Heart right ventricle (tissue), 16 donors: ENCODE measurements at regions not wholly inside any gene's neighbourhood (a gene's known extent, or its start where the extent isn't known, plus 50 kb on each side); places are given as distances from the start of the nearest gene placed in this dataset.

Source experiments
- ATAC-seq, 8 donors: fragments of 200-7000 bp; cut with Tn5 transposase; one replicate each; pipeline ENCODE4 v1.9.1; 2020; ENCODE audit warnings: mild to moderate bottlenecking in 8 of 8, moderate library complexity in 8 of 8, moderate number of reproducible peaks in 1 of 8
- DNase-seq, 2 donors: peaks; one replicate each; pipeline ENCODE4 v3.0.0-alpha.2; 2020
- H3K27ac ChIP-seq, 10 donors: fragments of 200-600 bp; sonication (generic) in 2 of 10; one replicate each; pipeline versions ENCODE4 v1.5.0 to v1.8.0; 2020 to 2022; ENCODE audit warnings: mild to moderate bottlenecking in 3 of 10
- H3K27me3 ChIP-seq, 7 donors: fragments of 200-600 bp; one replicate each; pipeline ENCODE4 v1.8.0; 2021 to 2022; ENCODE audit warnings: mild to moderate bottlenecking in 2 of 7
- H3K36me3 ChIP-seq, 9 donors: fragments of 200-600 bp; sonication (generic) in 1 of 9; one replicate each; pipeline versions ENCODE4 v1.5.0 to v1.8.0; 2020 to 2022; ENCODE audit warnings: mild to moderate bottlenecking in 2 of 9
- H3K4me1 ChIP-seq, 9 donors: fragments of 200-600 bp; sonication (generic) in 1 of 9; one replicate each; pipeline versions ENCODE4 v1.5.0 to v1.8.0; 2020 to 2022; ENCODE audit warnings: mild to moderate bottlenecking in 4 of 9
- H3K4me3 ChIP-seq, 10 donors: fragments of 200-600 bp; sonication (generic) in 2 of 10; one replicate each; pipeline versions ENCODE4 v1.5.0 to v1.8.0; 2020 to 2022; ENCODE audit warnings: mild to moderate bottlenecking in 7 of 10, moderate library complexity in 2 of 10
- H3K9me3 ChIP-seq, 11 donors: fragments of 200-600 bp in 10 of 11; sonication (generic) in 2 of 11; one replicate each; pipeline versions ENCODE4 v1.5.0 to v1.8.0; 2013 to 2022; ENCODE audit warnings: mild to moderate bottlenecking in 2 of 11, control low read depth in 1 of 11, moderate library complexity in 1 of 11
- CTCF ChIP-seq, 9 donors: fragments of 200-600 bp; sonication (generic) in 2 of 9; IDR thresholded peaks; one replicate each; pipeline versions ENCODE4 v1.5.0 to v1.8.0; 2021 to 2022; ENCODE audit warnings: antibody characterized with exemption in 9 of 9, mild to moderate bottlenecking in 5 of 9, moderate library complexity in 1 of 9
- WGBS, 2 donors: extraction: QIAGEN DNeasy Blood & Tissue Kit; methylation state at CpG; one replicate each; pipeline ENCODE4 v1.1.7; 2013; ENCODE audit warnings: inconsistent platforms in 1 of 2; 5-methylcytosine and 5-hydroxymethylcytosine counted together
- intact Hi-C, 10 donors: fragments of 100-400 bp; cut with DNase I; formaldehyde crosslinking; loops; one replicate each; pipeline versions ENCODE4 v1.11.1 to v1.14.2; 2022
- donor health status: Arrhythmogenic right ventricular cardiomyopathy.
- donor health status: ischemic (EF 13 %, LVEDD 7.1; RV severe dilation, severe dysfunction).
- donor health status: healthy with polysubstance abuse.
- donor health status: DM: no; HTN: yes; CAD: no.
- donor health status: DM: no; HTN: no; CAD: no.
- donor health status: ischemic (EF 25% LVEDD 6.9; RV normal size, moderate dysfunction).
- donor health status: ischemic (EF 25% LVEDD 5.7; RV mildly dilated, moderate dysfunction).
- donor health status: healthy.
- donor health status: DM: yes; HTN: yes; CAD: no.
- donor health status: Ischemic cardiomyopathy.
- donor health status: ischemic (EF 35%, LVEDD 5.7; RV mildly dilated, moderate dysfunction).
- donor health status: nonischemic (EF 11% LVEDD 7.7; RV severe dilation, severe dysfunction).
- donor health status: DM: yes; HTN: yes; CAD: no.
- donor health status: PGD.
- donor health status: ischemic (EF 29% LVEDD 5.4; RV normal size, mild dysfunction).
- donor health status: nonischemic (EF 23%, LVEDD 6.1; RV moderate dilation, normal function).

- Histone ChIP-seq H3K27me3 (no peaks in the 10 kb centered on the region), H3K4me1 (no peaks in the 10 kb centered on the region), H3K36me3 (no peaks in the 10 kb centered on the region), H3K4me3 (no peak overlapping the region), H3K27ac (no peak overlapping the region), H3K9me3 (peaks cover 0 to 40% (median 0%) of the 10 kb centered on the region in 11 donors)
- ATAC-seq (no peak), DNase-seq (no peak)
- intact Hi-C loops, result no loop called here
- TF ChIP-seq CTCF (IDR thresholded peaks at IDR 0.05), result no peak
These were observed 1951.0 kb downstream of the TP53TG3F start for GRCh38 chr16:35410438-35410837.

- WGBS, 2 donors, result 30 to 56% methylated on average over 1 of the region's 1 CpG
- H3K36me3 ChIP-seq, result no peaks in the 10 kb centered on the region
- H3K9me3 ChIP-seq, result peaks cover 0 to 41% (median 0%) of the 10 kb centered on the region in 11 donors
- H3K4me1 ChIP-seq, result no peaks in the 10 kb centered on the region
- TF ChIP-seq CTCF (IDR thresholded peaks at IDR 0.05), result no peak
- intact Hi-C loops, result no loop called here
- H3K27ac ChIP-seq, result no peak overlapping the region
- ATAC-seq, result no peak
- H3K4me3 ChIP-seq, result no peak overlapping the region
- no peaks in the 10 kb centered on the region for H3K27me3 ChIP-seq
- DNase-seq, result no peak
These were observed 1951.7 kb downstream of the TP53TG3F start for GRCh38 chr16:35411156-35411555.

- Histone ChIP-seq H3K4me1 (no peaks in the 10 kb centered on the region), H3K36me3 (no peaks in the 10 kb centered on the region), H3K27ac (no peak overlapping the region), H3K4me3 (no peak overlapping the region), H3K27me3 (no peaks in the 10 kb centered on the region), H3K9me3 (peaks cover 0 to 51% (median 0%) of the 10 kb centered on the region in 11 donors)
- ATAC-seq (no peak), DNase-seq (no peak)
- TF ChIP-seq CTCF (IDR thresholded peaks at IDR 0.05), result no peak
- intact Hi-C loops, result no loop called here
- 87 to 88% methylated on average over 14 of the region's 14 CpGs for WGBS, 2 donors
These were observed 1954.7 kb downstream of the TP53TG3F start for GRCh38 chr16:35414139-35414538.

- peaks cover 0 to 47% (median 0%) of the 10 kb centered on the region in 11 donors for H3K9me3 ChIP-seq
- H3K36me3 ChIP-seq, result no peaks in the 10 kb centered on the region
- ATAC-seq (no peak), DNase-seq (no peak)
- no peak overlapping the region for H3K4me3 ChIP-seq
- intact Hi-C loops, result no loop called here
- no peaks in the 10 kb centered on the region for H3K4me1 ChIP-seq
- 79 to 83% methylated on average over 19 of the region's 19 CpGs for WGBS, 2 donors
- no peak overlapping the region for H3K27ac ChIP-seq
- TF ChIP-seq CTCF (IDR thresholded peaks at IDR 0.05), result no peak
- no peaks in the 10 kb centered on the region for H3K27me3 ChIP-seq
These were observed 1955.2 kb downstream of the TP53TG3F start for GRCh38 chr16:35414563-35414962.
